ENCODE measurements at regions not wholly inside any gene's neighbourhood (a gene's known extent, or its start where the extent isn't known, plus 50 kb on each side); places are given as distances from the start of the nearest gene placed in this dataset.
A peak's percentile ranks its signal among the peaks of the same experiment; 100 is the strongest.

- TF ChIP-seq CTCF (IDR thresholded peaks at IDR 0.05): no peak
- TF ChIP-seq POLR2A (IDR thresholded peaks at IDR 0.05): no peak
- intact Hi-C loops (cut with DNase I): no loop called here
- DNase-seq (no peak), ATAC-seq (no peak)
- Histone ChIP-seq H3K4me1 (no peaks in the 10 kb centered on the region), H3K27me3 (no peaks in the 10 kb centered on the region), H3K4me3 (no peak overlapping the region), H3K36me3 (replicated peaks in 1 of 2; ENCODE audit: insufficient read depth in 1 of 2, low read depth in 2 of 2) (no peaks in the 10 kb centered on the region), H3K27ac (no peak overlapping the region), H3K9me3 (no peaks in the 10 kb centered on the region)
- 92% methylated on average over 5 to 6 of the region's 8 CpGs for WGBS, 2 donors
Observed at GRCh38 chrX:9087271-9088040, 53.5 kb upstream of the FAM9B start.

GRCh38 chrX:9088896-9089295 lies 55.0 kb upstream of the FAM9B start:
- no peaks in the 10 kb centered on the region for H3K9me3 ChIP-seq
- H3K4me3 ChIP-seq: no peak overlapping the region
- no peaks in the 10 kb centered on the region for H3K36me3 ChIP-seq (replicated peaks in 1 of 2; ENCODE audit: insufficient read depth in 1 of 2, low read depth in 2 of 2)
- TF ChIP-seq CTCF (IDR thresholded peaks at IDR 0.05) (no peak), POLR2A (IDR thresholded peaks at IDR 0.05) (no peak)
- intact Hi-C loops (cut with DNase I): no loop called here
- whole genome bisulfite sequencing, 2 donors: 65 to 100% methylated on average over 2 of the region's 2 CpGs
- H3K27me3 ChIP-seq: no peaks in the 10 kb centered on the region
- ATAC-seq: no peak
- H3K27ac ChIP-seq: no peak overlapping the region
- DNase-seq: no peak
- H3K4me1 ChIP-seq: no peaks in the 10 kb centered on the region

- intact Hi-C loops (cut with DNase I): no loop called here
- ATAC-seq (no peak), DNase-seq (no peak)
- Histone ChIP-seq H3K27ac (no peak overlapping the region), H3K9me3 (no peaks in the 10 kb centered on the region), H3K4me1 (no peaks in the 10 kb centered on the region), H3K36me3 (replicated peaks in 1 of 2; ENCODE audit: insufficient read depth in 1 of 2, low read depth in 2 of 2) (no peaks in the 10 kb centered on the region), H3K27me3 (no peaks in the 10 kb centered on the region), H3K4me3 (no peak overlapping the region)
- whole genome bisulfite sequencing, 2 donors: 70 to 78% methylated on average over 1 of the region's 1 CpG
- no peak for TF ChIP-seq POLR2A (IDR thresholded peaks at IDR 0.05)
- no peak for TF ChIP-seq CTCF (IDR thresholded peaks at IDR 0.05)
Observed at GRCh38 chrX:9090766-9091165, 56.8 kb upstream of the FAM9B start.

GRCh38 chrX:9091258-9091657 lies 57.3 kb upstream of the FAM9B start:
- Histone ChIP-seq H3K4me1 (no peaks in the 10 kb centered on the region), H3K9me3 (no peaks in the 10 kb centered on the region), H3K27me3 (no peaks in the 10 kb centered on the region), H3K27ac (no peak overlapping the region), H3K4me3 (no peak overlapping the region), H3K36me3 (replicated peaks in 1 of 2; ENCODE audit: insufficient read depth in 1 of 2, low read depth in 2 of 2) (no peaks in the 10 kb centered on the region)
- 55 to 77% methylated on average over 4 of the region's 4 CpGs for WGBS, 2 donors
- DNase-seq (peak in 1 of 4 donors; percentile 1), ATAC-seq (no peak)
- intact Hi-C loops (cut with DNase I): no loop called here
- TF ChIP-seq POLR2A (IDR thresholded peaks at IDR 0.05): no peak
- no peak for TF ChIP-seq CTCF (IDR thresholded peaks at IDR 0.05)

- Histone ChIP-seq H3K4me1 (no peaks in the 10 kb centered on the region), H3K27ac (no peak overlapping the region), H3K36me3 (replicated peaks in 1 of 2; ENCODE audit: insufficient read depth in 1 of 2, low read depth in 2 of 2) (no peaks in the 10 kb centered on the region), H3K4me3 (no peak overlapping the region), H3K27me3 (no peaks in the 10 kb centered on the region), H3K9me3 (no peaks in the 10 kb centered on the region)
- no peak for TF ChIP-seq CTCF (IDR thresholded peaks at IDR 0.05)
- TF ChIP-seq POLR2A (IDR thresholded peaks at IDR 0.05): no peak
- no peak for ATAC-seq
- no peak for DNase-seq
- intact Hi-C loops (cut with DNase I): no loop called here
- WGBS, 2 donors: 44 to 48% methylated on average over 4 of the region's 4 CpGs
Observed at GRCh38 chrX:9102956-9103355, 69.0 kb upstream of the FAM9B start.

Data from body of pancreas (tissue), 4 donors.